Epithelial cell of esophagus (primary cell): ENCODE measurements at regions not wholly inside any gene's neighbourhood (a gene's known extent, or its start where the extent isn't known, plus 50 kb on each side); places are given as distances from the start of the nearest gene placed in this dataset.

Source experiments
- DNase-seq: peaks from one replicate; pipeline ENCODE4 v3.0.0; 2010; ENCODE audit warnings: low read depth
- H3K4me3 ChIP-seq: 2 replicates; pipeline ENCODE4 v1.5.1; 2011; ENCODE audit warnings: mild to moderate bottlenecking, low read length, control low read depth
- CTCF ChIP-seq: IDR thresholded peaks from 2 replicates; pipeline ENCODE4 v1.5.1; 2011; ENCODE audit warnings: low read depth, mild to moderate bottlenecking, low read length, control low read depth, inconsistent platforms; ENCODE audit not compliant: insufficient read depth; ENCODE audit errors: missing control alignments

DNA sequence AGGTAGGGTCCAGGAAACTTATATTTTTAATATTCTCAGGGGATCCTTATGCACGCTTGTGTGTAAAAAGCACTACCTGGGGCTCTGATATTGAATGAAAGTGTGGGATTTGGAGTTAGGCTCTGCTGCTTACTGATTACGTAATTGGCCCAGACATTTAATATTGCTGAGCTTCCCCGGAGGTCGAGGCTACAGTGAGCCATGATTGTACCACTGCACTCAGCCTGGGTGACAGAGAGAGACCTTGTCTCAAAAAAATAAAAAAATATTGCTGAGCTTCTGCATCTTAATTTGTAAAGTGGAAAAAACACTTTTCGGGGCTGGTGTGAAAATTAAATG lies 62.2 kb upstream of the KIF26B start:
- DNase-seq: no peak
- H3K4me3 ChIP-seq: no peak overlapping the region
- TF ChIP-seq CTCF: no peak

GRCh38 chr1:245091818-245092637 lies 62.8 kb upstream of the KIF26B start:
- DNase-seq: peak; percentile 97
- TF ChIP-seq CTCF: no peak
- no peak overlapping the region for H3K4me3 ChIP-seq

- H3K4me3 ChIP-seq: no peak overlapping the region
- peak; percentile 40 for DNase-seq
- no peak for TF ChIP-seq CTCF
Observed at GRCh38 chr1:245091171-245091621, 63.6 kb upstream of the KIF26B start.

DNA sequence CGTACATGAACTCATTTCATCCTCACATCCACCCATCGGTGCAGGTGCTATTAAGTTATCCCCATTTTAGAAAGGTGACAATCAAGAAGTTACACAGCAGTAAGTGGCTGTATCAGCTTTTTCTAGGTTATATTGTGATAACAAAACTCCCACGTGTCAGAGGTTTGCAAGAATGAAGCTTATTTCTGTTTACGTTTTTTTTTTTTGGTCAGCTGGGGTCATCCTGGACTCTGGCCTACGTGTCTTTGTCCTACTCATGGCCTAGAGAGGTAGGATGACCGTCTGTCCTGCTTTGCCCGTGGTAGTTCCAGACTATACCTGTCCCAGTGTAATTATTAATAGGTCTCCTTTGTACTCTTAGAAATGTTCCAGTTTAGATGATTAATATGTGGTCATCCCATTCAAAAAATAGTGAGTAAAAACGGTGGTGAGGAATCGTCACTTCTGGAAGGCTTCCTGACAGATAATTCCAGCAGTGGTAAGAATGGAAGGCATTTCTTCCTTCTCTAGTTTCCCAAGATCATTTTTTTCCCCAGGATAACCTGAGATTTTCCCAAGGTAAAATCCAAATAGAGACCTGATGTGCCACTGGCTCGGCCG lies 64.2 kb upstream of the KIF26B start:
- DNase-seq: no peak
- no peak for TF ChIP-seq CTCF
- H3K4me3 ChIP-seq: no peak overlapping the region

- DNase-seq: no peak
- no peak overlapping the region for H3K4me3 ChIP-seq
- TF ChIP-seq CTCF: no peak
Observed at GRCh38 chr1:245087723-245088122, 67.1 kb upstream of the KIF26B start.

GRCh38 chr1:245086389-245086969 lies 68.3 kb upstream of the KIF26B start:
- H3K4me3 ChIP-seq: no peak overlapping the region
- DNase-seq: peak; percentile 88
- TF ChIP-seq CTCF: no peak

- no peak overlapping the region for H3K4me3 ChIP-seq
- TF ChIP-seq CTCF: peak; percentile 38
- peak; percentile 96 for DNase-seq
Observed at GRCh38 chr1:245085508-245086095, 69.2 kb upstream of the KIF26B start.
